ENCODE measurements at regions not wholly inside any gene's neighbourhood (a gene's known extent, or its start where the extent isn't known, plus 50 kb on each side); places are given as distances from the start of the nearest gene placed in this dataset.
A peak's percentile ranks its signal among the peaks of the same experiment; 100 is the strongest.

DNA sequence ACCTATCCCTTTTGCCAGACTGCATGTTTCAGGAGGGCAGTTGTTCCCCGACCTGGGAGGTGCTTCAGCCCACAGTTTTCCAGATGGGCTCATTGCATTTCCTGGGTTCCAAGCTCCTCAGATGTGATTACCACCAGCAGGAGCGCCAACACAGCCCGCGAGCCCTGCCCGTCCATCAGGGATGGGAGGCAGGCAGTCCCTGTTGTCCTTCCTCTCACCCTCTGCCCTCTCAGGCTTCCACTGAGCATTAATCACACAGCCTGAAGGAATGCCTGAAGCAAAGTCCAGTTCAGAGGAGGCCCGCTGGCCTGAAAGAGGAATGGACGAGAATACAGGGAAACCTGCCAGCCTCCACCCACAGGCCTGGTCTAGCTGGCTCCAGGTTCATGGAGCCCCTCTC is 256.3 kb upstream of the SDK2 start:
- TF ChIP-seq POLR2A (IDR thresholded peaks at IDR 0.05), result no peak
- TF ChIP-seq, protein P1, sequence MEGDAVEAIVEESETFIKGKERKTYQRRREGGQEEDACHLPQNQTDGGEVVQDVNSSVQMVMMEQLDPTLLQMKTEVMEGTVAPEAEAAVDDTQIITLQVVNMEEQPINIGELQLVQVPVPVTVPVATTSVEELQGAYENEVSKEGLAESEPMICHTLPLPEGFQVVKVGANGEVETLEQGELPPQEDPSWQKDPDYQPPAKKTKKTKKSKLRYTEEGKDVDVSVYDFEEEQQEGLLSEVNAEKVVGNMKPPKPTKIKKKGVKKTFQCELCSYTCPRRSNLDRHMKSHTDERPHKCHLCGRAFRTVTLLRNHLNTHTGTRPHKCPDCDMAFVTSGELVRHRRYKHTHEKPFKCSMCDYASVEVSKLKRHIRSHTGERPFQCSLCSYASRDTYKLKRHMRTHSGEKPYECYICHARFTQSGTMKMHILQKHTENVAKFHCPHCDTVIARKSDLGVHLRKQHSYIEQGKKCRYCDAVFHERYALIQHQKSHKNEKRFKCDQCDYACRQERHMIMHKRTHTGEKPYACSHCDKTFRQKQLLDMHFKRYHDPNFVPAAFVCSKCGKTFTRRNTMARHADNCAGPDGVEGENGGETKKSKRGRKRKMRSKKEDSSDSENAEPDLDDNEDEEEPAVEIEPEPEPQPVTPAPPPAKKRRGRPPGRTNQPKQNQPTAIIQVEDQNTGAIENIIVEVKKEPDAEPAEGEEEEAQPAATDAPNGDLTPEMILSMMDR (IDR thresholded peaks at IDR 0.05), result no peak
- no peak for TF ChIP-seq POLR2AphosphoS5 (IDR thresholded peaks at IDR 0.05)
- no peak for TF ChIP-seq EP300 (IDR thresholded peaks at IDR 0.05)
- no peak overlapping the region for H3K27ac ChIP-seq
- peaks cover 22 to 65% (median 24%) of the 10 kb centered on the region in 3 donors for H3K27me3 ChIP-seq
- no peak overlapping the region for H3K4me3 ChIP-seq
- 74 to 85% methylated on average over 7 of the region's 7 CpGs for WGBS, 2 donors
- intact Hi-C loops (cut with DNase I), result no loop called here
- H3K36me3 ChIP-seq, result no peaks in the 10 kb centered on the region
- H3K4me1 ChIP-seq, result peaks cover 0 to 14% (median 9%) of the 10 kb centered on the region in 4 donors
- H3K9me3 ChIP-seq, result no peaks in the 10 kb centered on the region
- DNase-seq, result no peak

DNA sequence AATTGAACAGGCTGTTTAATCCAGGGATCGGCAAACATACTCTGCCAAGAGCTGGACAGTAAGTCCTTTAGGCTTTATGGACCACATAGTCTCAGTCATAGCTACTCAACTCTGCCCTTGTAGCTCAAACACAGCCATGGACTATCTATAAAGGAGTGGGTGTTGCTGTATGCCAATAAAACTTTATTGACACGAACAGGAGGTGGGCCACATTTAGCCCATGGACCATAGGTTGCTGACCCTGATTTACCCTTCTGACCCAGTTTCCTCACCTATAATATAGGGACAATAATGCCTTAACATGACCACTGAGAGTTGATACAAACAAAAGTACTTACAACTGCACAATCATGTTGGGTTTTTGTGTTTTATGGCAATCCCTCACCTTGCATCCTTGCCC is 257.0 kb upstream of the SDK2 start:
- WGBS, 2 donors, result 51 to 81% methylated on average over 2 of the region's 2 CpGs
- no peak overlapping the region for H3K4me3 ChIP-seq
- H3K4me1 ChIP-seq, result peaks cover 0 to 14% (median 9%) of the 10 kb centered on the region in 4 donors
- TF ChIP-seq POLR2A (IDR thresholded peaks at IDR 0.05) (no peak), EP300 (IDR thresholded peaks at IDR 0.05) (no peak), POLR2AphosphoS5 (IDR thresholded peaks at IDR 0.05) (no peak)
- H3K9me3 ChIP-seq, result no peaks in the 10 kb centered on the region
- intact Hi-C loops (cut with DNase I), result no loop called here
- H3K27me3 ChIP-seq, result peaks cover 22 to 72% (median 25%) of the 10 kb centered on the region in 3 donors
- H3K36me3 ChIP-seq, result no peaks in the 10 kb centered on the region
- H3K27ac ChIP-seq, result no peak overlapping the region
- no peak for DNase-seq

DNA sequence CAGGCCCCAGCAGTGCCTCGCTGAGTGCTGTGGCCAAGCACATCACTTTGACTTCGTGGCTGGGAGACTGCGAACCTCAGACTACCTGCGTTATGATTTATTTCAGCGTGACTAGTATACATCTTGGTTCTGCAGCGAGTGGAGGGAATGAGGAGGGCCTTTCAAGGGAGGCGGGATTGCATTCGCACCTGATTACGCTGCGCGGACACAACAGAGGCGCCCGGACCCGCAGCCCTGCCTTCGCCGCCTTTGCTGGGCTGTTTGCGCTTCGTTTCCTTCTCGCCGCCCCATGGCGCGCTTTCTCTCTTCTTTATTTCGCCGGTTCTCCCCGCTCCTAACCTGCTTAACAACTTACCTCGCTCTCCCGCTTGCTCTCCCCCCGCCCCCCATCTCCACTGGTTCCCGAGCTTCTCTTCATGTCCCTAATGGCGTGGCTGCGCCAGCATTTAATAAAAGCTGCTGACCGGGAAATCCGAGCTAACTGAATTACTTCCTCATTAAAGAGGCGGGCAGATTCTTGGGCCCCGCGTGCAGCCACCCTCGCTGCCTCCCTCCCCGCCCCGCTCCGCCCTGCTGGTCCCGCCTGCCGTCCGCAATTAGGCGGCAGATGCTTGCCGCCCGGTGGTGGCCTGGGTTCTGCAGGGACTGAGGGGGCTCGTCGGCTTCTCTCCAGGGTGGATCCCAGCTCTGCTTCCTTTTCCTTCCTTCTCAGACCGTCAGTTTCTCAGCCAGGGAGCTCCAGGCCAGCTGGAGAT is 257.6 kb upstream of the SDK2 start:
- peaks cover 22 to 78% (median 31%) of the 10 kb centered on the region in 3 donors for H3K27me3 ChIP-seq
- H3K4me3 ChIP-seq, result peak overlapping the region in 3 of 4 donors; percentile 3 to 40 (median 38)
- no peak for TF ChIP-seq POLR2A (IDR thresholded peaks at IDR 0.05)
- no peak for TF ChIP-seq EP300 (IDR thresholded peaks at IDR 0.05)
- H3K27ac ChIP-seq, result no peak overlapping the region
- H3K9me3 ChIP-seq, result no peaks in the 10 kb centered on the region
- no peaks in the 10 kb centered on the region for H3K36me3 ChIP-seq
- intact Hi-C loops (cut with DNase I), result no loop called here
- no peak for DNase-seq
- peaks cover 0 to 14% (median 9%) of the 10 kb centered on the region in 4 donors for H3K4me1 ChIP-seq
- WGBS, 2 donors, result 1 to 4% methylated on average over 49 of the region's 49 CpGs

DNA sequence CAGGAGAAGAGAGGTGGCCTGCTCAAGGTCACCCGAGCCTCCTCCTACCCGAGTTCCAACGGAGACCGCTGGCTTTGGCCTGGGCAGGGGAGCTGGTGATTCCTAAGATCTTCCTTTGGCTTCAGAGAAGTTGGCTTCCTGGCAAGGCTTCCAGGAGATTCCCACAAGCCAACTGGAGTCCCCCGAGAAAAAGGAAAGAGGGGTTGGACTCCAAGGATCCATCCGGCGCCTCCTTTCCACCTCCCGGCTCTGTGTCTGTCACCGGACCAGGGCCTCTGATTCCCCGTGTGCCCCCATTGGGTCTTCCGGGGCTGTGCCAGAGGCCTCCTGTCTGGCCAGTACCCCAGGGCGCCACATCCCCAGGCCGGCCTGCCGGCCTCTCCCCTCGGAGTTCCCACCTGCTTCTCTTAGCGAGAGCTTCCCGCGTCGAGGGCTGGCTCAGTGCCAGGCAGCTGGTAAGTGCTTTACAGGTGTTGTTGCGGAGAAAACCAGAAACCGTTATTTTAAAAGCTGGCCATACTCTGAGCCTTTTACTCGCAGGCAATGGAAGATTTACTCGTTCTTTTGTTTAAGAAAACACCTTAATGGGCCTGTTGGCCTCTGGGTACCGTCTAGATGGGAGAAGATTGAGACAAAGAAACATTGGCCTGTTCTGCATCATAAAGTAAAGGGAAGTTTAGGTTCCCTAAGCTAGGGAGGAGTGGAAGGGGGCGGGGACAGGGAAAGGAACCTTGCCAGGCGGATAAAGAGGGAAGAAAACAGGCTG is 258.4 kb upstream of the SDK2 start:
- intact Hi-C loops (cut with DNase I), result no loop called here
- no peak for DNase-seq
- 20 to 34% methylated on average over 26 of the region's 26 CpGs for WGBS, 2 donors
- Histone ChIP-seq H3K4me3 (peak overlapping the region in 2 of 4 donors; percentile 3 to 38), H3K27me3 (peaks cover 22 to 86% (median 38%) of the 10 kb centered on the region in 3 donors), H3K36me3 (no peaks in the 10 kb centered on the region), H3K4me1 (peaks cover 0 to 14% (median 9%) of the 10 kb centered on the region in 4 donors), H3K9me3 (no peaks in the 10 kb centered on the region), H3K27ac (no peak overlapping the region)
- TF ChIP-seq POLR2A (IDR thresholded peaks at IDR 0.05) (no peak), EP300 (IDR thresholded peaks at IDR 0.05) (no peak), POLR2AphosphoS5 (IDR thresholded peaks at IDR 0.05) (no peak)
- TF ChIP-seq, protein P1 (IDR thresholded peaks at IDR 0.05), result no peak

DNA sequence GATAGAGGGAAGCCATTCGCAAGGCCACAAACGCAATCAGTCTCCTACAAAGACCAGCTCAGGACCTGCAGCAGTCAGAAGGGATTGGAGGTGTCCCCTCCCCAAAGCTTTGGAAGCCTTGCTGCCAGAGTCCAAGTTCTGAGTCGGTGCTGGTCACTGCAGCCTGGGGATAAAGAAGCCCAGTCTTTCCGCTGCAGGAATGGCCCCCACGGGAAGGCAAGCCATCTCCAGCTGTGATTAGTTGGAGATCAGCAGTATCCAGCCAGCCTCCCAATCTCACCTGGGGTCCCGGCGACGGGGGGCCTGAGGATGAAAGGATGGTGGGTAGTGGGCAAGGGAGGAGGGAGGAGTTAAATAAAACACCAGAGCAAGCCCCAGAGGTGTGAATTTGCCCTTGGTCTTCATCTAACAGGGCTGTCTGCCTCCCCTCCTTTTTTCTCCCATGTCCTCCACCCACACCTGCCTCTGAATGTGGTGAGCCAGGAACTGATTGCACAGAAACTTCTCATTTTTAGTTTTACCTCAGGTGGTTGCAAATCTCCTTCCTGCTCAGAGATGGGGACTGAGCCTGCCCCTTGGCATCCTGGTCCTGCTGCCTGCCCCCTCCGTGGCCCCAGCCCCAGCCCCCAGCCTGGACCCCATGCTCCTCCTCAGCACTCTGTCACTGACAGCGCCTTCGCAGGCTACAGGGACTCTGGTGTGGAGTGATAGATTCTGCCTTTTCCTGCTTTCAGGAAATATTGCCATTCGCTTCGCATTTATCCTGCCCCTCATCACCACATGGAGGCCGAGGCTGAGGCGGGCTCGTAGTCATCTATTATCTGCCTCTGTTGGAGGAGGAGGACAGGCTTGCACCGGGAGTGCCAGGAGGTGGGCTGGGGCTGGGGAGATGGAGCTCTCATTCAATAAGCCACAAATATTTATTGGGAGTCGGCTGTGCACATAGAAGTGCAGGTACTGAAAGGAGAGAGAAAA is 262.9 kb upstream of the SDK2 start:
- 65 to 67% methylated on average over 18 of the region's 18 CpGs for WGBS, 2 donors
- TF ChIP-seq, protein P1 (IDR thresholded peaks at IDR 0.05), result no peak
- TF ChIP-seq POLR2AphosphoS5 (IDR thresholded peaks at IDR 0.05), result no peak
- no peak for TF ChIP-seq POLR2A (IDR thresholded peaks at IDR 0.05)
- TF ChIP-seq EP300 (IDR thresholded peaks at IDR 0.05), result no peak
- intact Hi-C loops (cut with DNase I), result no loop called here
- DNase-seq, result no peak
- H3K4me3 ChIP-seq, result no peak overlapping the region
- no peaks in the 10 kb centered on the region for H3K9me3 ChIP-seq
- H3K4me1 ChIP-seq, result peaks cover 0 to 5% (median 1%) of the 10 kb centered on the region in 4 donors
- H3K36me3 ChIP-seq, result no peaks in the 10 kb centered on the region
- H3K27me3 ChIP-seq, result peaks cover 6 to 60% (median 14%) of the 10 kb centered on the region in 3 donors
- no peak overlapping the region for H3K27ac ChIP-seq
